Cardiac muscle cell (in vitro differentiated cells and primary cell): ENCODE measurements at regions not wholly inside any gene's neighbourhood (a gene's known extent, or its start where the extent isn't known, plus 50 kb on each side); places are given as distances from the start of the nearest gene placed in this dataset.
"Not testable (repeated sequence)": the region's sequence is repeated elsewhere in the genome, so short reads cannot be mapped to it uniquely, and the experiment has no call there.

ENCODE experiments used
- DNase-seq, 2 donors: peaks; one replicate each; pipeline versions ENCODE4 v3.0.0 to v3.0.0-alpha.2; 2010 to 2017; ENCODE audit warnings: low read depth in 1 of 2, low spot score in 1 of 2
- H3K27ac ChIP-seq: fragments of 200-600 bp; sonication (generic); 2 replicates; pipeline ENCODE4 v1.5.1; 2016
- H3K27me3 ChIP-seq: fragments of 200-600 bp; sonication (generic); 2 replicates; pipeline ENCODE4 v1.6.0; 2016; ENCODE audit warnings: control low read depth
- H3K36me3 ChIP-seq: fragments of 200-600 bp; sonication (generic); 2 replicates; pipeline ENCODE4 v1.5.1; 2016; ENCODE audit warnings: control low read depth
- H3K4me1 ChIP-seq: fragments of 200-600 bp; sonication (generic); 2 replicates; pipeline ENCODE4 v1.8.1; 2017; ENCODE audit warnings: low read depth, mild to moderate bottlenecking, mixed run types
- H3K4me3 ChIP-seq: fragments of 200-600 bp; sonication (generic); 2 replicates; pipeline ENCODE4 v1.5.1; 2016; ENCODE audit warnings: mild to moderate bottlenecking
- H3K9me3 ChIP-seq: fragments of 200-600 bp; sonication (generic); 2 replicates; pipeline ENCODE4 v1.5.1; 2017; ENCODE audit warnings: low read depth, mild to moderate bottlenecking, control low read depth
- TF ChIP-seq, protein P1 (sequence below): IDR thresholded peaks from 2 replicates; pipeline ENCODE4 v1.5.1; 2012; ENCODE audit warnings: low read depth, mild to moderate bottlenecking, low read length

DNA sequence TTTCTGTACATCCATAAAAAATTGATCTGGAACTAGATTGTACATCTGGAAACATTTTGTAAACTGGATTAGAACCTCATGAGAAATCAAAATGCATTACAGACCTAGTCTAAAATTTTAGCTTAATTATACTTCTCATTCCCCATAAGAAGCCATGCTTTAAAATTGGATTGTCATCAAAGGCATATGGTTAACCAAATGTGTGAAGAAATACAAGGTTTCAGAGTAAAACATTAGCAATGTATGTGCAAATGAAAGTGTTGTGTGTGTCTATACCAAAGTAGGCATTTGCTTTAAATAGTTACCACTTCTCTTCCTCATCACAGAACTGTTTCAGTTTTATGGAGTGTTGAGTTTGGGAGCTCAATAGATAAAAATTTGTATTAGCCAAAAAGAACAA lies 968.7 kb downstream of the EPHA3 start:
- no peaks in the 10 kb centered on the region for H3K9me3 ChIP-seq
- DNase-seq, result no peak
- no peaks in the 10 kb centered on the region for H3K4me1 ChIP-seq
- no peaks in the 10 kb centered on the region for H3K36me3 ChIP-seq
- no peak overlapping the region for H3K27ac ChIP-seq
- no peak overlapping the region for H3K4me3 ChIP-seq
- no peaks in the 10 kb centered on the region for H3K27me3 ChIP-seq
- TF ChIP-seq, protein P1, sequence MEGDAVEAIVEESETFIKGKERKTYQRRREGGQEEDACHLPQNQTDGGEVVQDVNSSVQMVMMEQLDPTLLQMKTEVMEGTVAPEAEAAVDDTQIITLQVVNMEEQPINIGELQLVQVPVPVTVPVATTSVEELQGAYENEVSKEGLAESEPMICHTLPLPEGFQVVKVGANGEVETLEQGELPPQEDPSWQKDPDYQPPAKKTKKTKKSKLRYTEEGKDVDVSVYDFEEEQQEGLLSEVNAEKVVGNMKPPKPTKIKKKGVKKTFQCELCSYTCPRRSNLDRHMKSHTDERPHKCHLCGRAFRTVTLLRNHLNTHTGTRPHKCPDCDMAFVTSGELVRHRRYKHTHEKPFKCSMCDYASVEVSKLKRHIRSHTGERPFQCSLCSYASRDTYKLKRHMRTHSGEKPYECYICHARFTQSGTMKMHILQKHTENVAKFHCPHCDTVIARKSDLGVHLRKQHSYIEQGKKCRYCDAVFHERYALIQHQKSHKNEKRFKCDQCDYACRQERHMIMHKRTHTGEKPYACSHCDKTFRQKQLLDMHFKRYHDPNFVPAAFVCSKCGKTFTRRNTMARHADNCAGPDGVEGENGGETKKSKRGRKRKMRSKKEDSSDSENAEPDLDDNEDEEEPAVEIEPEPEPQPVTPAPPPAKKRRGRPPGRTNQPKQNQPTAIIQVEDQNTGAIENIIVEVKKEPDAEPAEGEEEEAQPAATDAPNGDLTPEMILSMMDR, result no peak

- no peaks in the 10 kb centered on the region for H3K36me3 ChIP-seq
- TF ChIP-seq, protein P1, result no peak
- no peaks in the 10 kb centered on the region for H3K9me3 ChIP-seq
- no peak overlapping the region for H3K27ac ChIP-seq
- no peaks in the 10 kb centered on the region for H3K27me3 ChIP-seq
- no peak for DNase-seq
- H3K4me3 ChIP-seq, result no peak overlapping the region
- H3K4me1 ChIP-seq, result no peaks in the 10 kb centered on the region
Observed at GRCh38 chr3:90080988-90081387, 973.6 kb downstream of the EPHA3 start.

DNA sequence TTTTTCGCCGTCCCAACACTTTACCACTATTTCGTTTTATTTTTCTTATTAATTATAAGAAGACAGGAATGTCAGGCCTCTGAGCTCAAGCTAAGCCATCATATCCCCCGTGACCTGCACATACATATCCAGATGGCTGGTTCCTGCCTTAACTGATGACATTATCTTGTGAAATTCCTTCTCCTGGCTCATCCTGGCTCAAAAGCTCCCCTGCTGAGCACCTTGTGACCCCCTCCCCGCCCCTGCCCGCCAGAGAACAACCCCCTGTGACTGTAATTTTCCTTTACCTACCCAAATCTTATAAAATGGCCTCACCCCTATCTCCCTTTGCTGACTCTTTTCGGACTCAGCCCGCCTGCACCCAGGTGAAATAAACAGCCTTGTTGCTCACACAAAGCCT lies 978.9 kb downstream of the EPHA3 start:
- H3K4me1 ChIP-seq, H3K36me3 ChIP-seq, DNase-seq, H3K27ac ChIP-seq, H3K9me3 ChIP-seq, H3K4me3 ChIP-seq, H3K27me3 ChIP-seq: not testable (repeated sequence)

DNA sequence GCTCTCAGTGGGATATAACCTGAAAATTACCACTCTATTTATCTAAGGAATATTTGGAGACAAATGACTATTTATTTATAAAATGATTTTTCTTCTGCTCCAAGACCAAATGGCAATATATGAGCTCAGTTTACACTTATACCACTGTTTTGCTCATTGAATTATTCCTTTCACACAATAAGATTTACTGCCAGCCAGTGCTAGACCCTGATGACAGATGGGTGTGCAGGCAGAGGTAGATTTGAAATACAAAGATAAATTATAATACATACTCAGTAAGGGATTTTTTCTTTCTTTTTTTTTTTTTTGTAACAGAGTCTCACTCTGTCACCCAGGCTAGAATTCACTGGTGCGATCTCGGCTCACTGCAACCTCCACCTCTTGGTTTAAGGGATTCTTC lies 980.3 kb downstream of the EPHA3 start:
- Histone ChIP-seq H3K27me3 (no peaks in the 10 kb centered on the region), H3K4me3 (no peak overlapping the region), H3K36me3 (no peaks in the 10 kb centered on the region), H3K27ac (no peak overlapping the region), H3K9me3 (no peaks in the 10 kb centered on the region), H3K4me1 (no peaks in the 10 kb centered on the region)
- TF ChIP-seq, protein P1, result no peak
- no peak for DNase-seq

DNA sequence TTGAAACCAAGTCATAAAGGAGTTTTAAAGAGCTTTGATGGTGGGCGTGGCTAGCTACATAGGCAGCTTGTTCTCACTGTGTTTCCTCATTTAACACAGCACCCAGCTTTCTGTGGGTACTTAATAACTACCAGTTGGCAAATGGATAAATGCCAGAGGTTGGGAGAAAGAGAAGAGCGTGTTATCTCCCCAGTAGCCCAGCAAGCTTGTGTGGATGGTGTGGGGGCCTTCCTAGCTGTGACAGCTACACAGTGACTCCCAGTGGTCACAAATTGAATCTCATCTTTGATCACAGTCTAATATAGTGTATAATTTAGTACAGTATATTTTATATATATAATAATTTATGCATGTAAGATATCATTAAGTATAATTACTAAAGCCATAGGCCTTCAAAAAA lies 984.1 kb downstream of the EPHA3 start:
- Histone ChIP-seq H3K9me3 (no peaks in the 10 kb centered on the region), H3K27ac (no peak overlapping the region), H3K4me3 (no peak overlapping the region), H3K36me3 (no peaks in the 10 kb centered on the region), H3K27me3 (no peaks in the 10 kb centered on the region), H3K4me1 (no peaks in the 10 kb centered on the region)
- DNase-seq, result peak; percentile 74 to 82
- TF ChIP-seq, protein P1, result peak; percentile 57

GRCh38 chr3:90092994-90093393 lies 985.6 kb downstream of the EPHA3 start:
- Histone ChIP-seq H3K9me3 (no peaks in the 10 kb centered on the region), H3K27me3 (no peaks in the 10 kb centered on the region), H3K4me1 (no peaks in the 10 kb centered on the region), H3K27ac (no peak overlapping the region), H3K4me3 (no peak overlapping the region), H3K36me3 (no peaks in the 10 kb centered on the region)
- peak; percentile 9 to 50 for DNase-seq
- TF ChIP-seq, protein P1, result peak; percentile 56
